Stimulated activated CD4-positive, alpha-beta T cell treated with anti-CD3 and anti-CD28 coated beads, TNF-alpha, amount 100 ng/mL, for 24 hours (primary cell): ENCODE measurements at regions not wholly inside any gene's neighbourhood (a gene's known extent, or its start where the extent isn't known, plus 50 kb on each side); places are given as distances from the start of the nearest gene placed in this dataset.
"Not testable (repeated sequence)": the region's sequence is repeated elsewhere in the genome, so short reads cannot be mapped to it uniquely, and the experiment has no call there.

Source experiments
- DNase-seq, 3 experiments: peaks; one replicate each; pipeline ENCODE4 v3.0.0-alpha.2; 2020; ENCODE audit warnings: low read depth in 3 of 3

DNA sequence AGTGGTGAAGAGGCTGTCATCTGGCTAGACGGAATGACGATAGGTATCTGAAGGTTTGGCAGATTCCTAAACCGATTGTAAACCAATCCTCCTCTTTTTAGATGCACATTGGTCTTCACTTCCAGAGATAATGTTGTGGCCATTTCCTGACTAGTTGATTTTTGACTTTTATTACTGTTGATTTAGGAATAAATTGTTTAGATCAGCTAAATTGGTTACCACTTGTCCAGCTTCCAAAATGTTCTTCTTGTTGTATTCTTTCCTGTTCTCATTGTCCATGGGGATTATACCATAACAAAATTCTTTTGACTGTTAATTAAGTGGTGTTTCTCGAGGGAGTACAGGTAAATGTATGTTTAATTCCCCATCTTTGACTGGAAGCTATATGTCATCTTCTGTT, 119.7 kb downstream of the MACROH2A1 start:
- no peak for DNase-seq

GRCh38 chr5:135276151-135276550, 122.9 kb downstream of the MACROH2A1 start:
- DNase-seq: no peak

- no peak for DNase-seq
These were observed 125.8 kb downstream of the MACROH2A1 start for GRCh38 chr5:135273212-135273611.

GRCh38 chr5:135272311-135272805, 126.7 kb downstream of the MACROH2A1 start:
- no peak for DNase-seq

- no peak for DNase-seq
These were observed 127.3 kb downstream of the MACROH2A1 start for GRCh38 chr5:135271533-135272310.

DNA sequence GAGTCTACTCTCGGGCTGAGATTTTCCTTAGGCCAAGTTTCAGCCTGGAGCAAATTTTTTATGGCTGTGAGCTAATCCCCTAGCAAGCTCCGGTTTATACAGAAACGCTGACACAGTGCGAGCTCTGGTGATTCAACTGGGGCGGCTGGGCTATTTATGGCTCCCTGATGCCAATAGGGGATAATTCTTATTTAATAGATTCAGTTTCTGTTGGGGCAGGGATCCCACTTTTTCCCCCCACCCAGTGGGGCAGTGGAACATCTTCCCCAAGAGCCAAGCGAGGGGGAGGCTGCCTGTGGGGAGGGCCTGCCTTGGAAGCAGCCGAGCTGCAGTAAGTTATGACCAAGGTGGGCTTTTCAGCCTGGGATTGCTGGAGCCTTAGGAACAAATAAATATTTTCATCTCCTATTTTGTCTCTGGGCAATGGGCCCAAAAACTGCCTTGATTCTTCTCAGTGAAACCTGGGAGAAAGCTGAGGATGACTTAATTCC, 129.1 kb downstream of the MACROH2A1 start:
- no peak for DNase-seq

DNA sequence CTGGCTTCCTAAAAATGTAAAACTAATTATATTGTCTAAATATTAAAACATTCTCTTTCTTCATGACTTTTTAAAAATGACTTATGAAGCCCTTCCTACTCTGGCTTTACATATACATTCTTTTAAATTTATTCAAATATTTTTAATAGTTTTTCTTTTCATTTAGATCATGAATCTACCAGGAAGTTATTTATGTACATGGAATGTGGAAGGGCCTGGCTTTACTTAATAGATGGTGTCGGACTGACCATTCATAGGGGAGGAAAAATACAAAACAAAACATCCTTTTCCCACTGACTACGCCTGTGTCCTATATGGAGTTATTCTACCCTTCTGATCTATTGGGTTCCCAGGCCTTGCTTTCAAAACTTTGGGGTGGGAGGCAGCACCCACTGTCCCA, 129.8 kb downstream of the MACROH2A1 start:
- no peak for DNase-seq

- DNase-seq: no peak
These were observed 132.1 kb downstream of the MACROH2A1 start for GRCh38 chr5:135266975-135267374.

DNA sequence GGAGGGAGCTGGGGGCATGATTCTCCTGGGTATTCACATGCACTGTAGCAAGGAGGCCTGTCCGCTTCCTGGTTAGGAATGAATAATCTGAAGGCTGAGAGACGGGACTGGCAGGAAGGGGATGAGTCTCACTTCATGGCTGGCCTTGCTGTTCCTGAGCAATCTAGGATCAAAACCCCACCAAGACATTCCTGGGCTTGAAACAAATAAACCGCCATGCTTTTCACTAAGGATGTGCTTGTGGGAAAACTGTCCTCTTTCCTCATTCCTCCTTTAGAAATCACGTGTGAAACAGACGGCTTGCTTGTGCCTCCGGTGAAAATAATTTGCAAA, 132.8 kb downstream of the MACROH2A1 start:
- no peak for DNase-seq

- no peak for DNase-seq
These were observed 133.3 kb downstream of the MACROH2A1 start for GRCh38 chr5:135265497-135266302.

- no peak for DNase-seq
These were observed 134.3 kb downstream of the MACROH2A1 start for GRCh38 chr5:135264451-135265440.

DNA sequence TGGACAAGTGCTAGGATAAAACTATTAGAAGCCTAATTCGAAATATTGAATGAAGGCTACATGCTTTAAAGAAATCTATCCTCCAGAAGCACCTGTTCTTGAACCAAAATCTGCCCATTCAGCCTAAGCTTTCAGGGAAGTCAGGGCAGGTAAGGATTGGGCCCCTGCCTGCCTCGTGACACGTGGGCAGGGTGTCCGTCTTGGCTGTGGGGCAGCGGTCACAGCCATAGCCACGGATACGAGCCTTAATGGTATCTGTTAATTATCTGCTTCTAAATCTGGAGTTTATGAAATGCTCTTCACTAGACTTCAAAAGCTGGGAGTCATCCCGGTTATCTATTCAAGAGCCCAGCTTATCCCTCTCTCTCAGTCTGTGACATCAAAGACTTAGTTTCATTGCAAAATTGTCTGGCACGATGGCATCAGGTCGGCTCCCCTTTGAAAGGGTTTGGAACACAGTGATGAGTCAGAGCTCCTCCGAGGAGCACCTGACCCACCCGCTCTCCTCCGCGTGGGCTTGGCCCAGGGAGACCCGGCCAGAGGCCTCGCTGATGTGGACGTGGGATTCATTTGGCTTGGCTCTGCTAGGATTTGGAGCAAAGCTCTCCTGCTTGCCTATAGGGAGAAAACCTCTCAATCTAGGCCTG, 135.9 kb downstream of the MACROH2A1 start:
- no peak for DNase-seq

DNA sequence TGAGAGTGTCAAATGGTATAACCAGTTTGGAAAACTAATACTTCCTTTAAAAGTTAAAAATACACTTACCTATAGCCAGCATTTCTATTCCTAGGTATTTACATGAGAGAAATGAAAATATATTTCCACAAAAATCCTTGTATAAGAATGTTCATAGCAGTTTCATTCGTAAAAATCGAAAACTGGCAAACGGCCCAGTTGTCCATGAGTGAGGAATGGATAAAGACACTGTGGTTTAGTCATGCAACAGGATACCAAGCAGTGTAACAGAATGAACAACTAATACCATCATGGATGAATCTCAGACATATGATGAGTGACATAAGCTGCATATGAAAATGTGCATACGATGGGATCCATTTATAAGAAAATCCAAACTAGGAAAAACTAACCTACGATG, 136.7 kb downstream of the MACROH2A1 start:
- no peak for DNase-seq

DNA sequence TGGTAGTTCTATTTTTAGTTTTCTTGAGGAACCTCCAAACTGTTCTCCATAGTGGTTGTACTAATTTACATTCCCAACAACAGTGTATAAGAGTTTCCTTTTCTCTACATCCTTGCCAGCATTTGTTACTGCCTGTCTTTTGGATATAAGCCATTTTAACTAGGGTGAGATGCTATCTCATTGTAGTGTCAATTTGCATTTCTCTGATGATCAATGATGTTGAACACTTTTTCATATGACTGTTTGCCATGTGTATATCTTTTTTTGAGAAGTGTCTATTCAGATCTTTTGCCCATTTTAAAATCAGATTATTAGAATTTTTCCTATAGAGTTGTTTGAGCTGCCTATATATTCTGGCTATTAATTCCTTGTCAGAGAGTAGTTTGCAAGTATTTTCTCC, 138.9 kb downstream of the MACROH2A1 start:
- DNase-seq: not testable (repeated sequence)

DNA sequence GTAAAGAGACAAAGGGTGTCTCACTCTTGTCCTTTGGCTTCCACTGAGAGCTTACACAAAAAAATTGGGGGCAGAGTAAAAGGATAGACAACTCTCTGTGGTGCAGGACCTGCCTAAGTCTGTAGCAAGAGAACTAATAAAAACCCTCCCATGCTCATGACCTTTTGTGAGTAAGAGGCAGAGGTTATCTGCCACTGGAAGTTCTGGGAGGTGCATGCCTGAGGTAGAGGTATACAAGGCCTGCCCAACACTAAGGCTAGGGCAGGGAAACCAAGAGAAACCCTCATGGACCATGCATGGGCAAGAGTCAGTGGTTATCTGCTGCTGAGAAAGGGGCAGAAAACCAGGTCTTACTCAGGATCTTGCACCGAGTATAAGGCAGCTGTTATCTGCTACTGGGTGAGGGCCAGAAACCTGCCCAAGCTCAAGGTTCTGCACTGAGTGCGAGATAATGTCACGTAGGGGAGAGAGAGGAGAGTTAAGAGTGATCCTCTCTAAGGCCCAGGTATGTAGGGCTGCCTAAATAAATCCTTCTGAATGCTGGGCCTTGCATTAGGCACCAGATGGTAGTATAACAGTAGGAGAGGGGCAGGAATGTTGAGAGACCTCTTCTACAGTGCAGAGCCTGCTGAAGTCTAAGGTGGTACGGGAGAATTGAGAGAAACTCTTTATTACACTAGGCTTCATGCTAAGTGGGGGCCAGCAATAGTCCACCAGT, 143.4 kb downstream of the MACROH2A1 start:
- no peak for DNase-seq

DNA sequence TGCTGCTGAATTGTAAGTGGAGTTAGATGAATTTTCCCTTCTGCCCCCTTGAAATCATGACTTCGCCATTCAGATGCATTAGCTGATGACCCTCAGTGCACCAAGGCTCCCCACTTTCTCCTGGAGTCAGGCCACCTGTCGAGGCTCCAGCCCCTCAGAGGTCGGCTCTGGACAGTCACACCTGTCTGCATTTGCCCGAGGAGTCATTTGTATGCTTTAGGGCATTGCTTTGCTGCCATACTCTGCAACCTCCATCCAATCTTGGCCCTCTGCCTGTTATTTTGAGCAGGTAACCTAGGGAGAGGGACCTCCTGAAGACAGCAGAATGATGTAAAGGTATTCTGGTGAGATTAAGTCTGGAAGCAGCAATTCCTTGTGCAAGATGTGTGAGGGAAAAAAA, 144.8 kb downstream of the MACROH2A1 start:
- no peak for DNase-seq

DNA sequence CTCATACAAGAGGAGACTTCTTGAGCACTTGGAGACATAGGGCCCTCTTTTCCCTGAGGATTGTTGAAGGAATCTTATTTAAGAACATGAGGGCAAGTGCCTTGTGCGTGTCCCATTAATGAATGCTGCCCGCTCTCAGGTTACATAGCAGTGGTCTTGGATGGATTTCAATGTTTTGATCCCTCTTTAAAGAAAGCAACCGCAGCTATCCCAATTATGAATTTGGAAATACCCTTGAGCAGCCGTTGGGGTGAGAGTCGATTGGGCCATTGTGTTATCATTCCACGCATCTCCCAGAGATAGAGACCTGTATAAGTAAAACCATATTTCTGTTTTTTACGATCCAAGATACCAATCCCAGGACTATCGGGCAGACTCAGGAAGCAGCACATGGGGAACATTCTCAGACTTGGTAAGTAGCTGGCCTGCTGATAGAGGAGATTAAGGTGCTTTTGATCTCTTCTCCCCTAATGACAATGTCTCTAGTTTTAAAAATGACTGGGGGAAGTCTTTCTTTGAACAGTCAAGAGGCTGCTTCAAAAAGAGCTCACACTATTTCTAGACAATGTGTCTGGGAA, 145.3 kb downstream of the MACROH2A1 start:
- DNase-seq: no peak

- no peak for DNase-seq
These were observed 147.9 kb downstream of the MACROH2A1 start for GRCh38 chr5:135251093-135251492.

- DNase-seq: no peak
These were observed 148.4 kb downstream of the MACROH2A1 start for GRCh38 chr5:135250671-135251070.

DNA sequence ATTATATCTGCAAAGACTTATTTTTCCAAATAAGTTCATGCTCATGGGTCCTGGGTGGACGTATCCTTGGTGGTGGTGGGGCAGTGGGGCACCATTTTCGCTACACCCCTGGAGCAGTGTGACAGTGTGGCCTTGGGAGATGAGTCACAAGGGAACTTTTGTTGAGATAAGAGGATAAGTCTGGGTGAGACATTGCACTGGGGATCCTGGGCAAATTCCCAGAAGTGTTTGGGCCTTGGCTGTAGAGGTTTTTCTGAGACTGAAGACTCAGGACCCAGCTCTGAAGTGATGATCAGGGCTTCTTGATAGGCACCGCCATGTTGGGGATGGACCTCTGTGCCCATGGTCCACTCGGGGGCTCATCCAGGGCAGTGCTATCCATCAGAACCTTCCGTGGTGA, 149.4 kb downstream of the MACROH2A1 start:
- no peak for DNase-seq
